ENCODE measurements at regions not wholly inside any gene's neighbourhood (a gene's known extent, or its start where the extent isn't known, plus 50 kb on each side); places are given as distances from the start of the nearest gene placed in this dataset.

DNA sequence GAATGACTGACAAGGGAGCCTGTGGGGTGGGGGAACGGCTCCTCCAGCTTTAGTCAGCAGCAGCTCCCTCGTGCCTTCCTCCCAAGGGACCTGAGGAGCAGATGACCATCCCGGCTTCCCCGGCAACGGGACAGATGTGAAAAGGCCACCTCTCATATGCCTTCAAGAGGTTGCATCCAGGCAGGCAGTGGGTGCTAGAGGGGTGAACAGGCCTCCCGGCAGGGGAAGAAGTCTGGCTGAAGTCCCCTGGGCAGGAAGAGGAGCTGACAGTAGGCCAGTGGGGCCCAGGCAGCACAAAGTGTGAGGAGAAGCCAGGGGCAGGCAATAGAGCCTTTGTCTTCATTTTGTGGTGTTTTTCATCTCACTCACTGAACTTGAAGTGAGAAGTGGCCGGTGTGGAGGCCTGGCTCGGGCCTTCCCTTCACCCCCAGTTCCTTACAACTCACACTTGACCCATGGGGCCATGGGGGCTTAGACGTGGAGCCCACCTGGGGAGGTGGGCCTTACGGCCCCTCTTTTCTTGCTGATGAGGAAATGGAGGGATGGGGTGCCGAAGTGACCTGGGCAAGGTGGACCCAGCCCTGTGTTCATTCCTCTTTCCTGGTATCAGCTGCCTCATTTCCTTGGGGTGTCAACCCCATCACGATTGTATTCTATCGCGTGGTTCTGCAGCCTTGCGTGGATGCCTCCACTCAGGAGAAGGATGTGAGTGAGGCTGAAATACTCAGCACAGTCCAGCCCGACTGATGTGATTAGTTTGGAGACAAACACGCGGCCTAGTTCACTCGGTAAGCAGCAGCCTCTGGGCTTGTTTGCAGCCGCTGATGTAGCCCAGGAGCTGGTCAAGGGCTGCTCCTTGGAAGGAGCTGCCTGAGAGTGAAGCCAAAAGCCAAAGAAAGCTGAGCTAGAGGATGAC is 115.5 kb upstream of the ALDH1A3 start:
- intact Hi-C loops (cut with DNase I; ENCODE audit: low total_unique reads): no loop called here
- TF ChIP-seq, protein P1, sequence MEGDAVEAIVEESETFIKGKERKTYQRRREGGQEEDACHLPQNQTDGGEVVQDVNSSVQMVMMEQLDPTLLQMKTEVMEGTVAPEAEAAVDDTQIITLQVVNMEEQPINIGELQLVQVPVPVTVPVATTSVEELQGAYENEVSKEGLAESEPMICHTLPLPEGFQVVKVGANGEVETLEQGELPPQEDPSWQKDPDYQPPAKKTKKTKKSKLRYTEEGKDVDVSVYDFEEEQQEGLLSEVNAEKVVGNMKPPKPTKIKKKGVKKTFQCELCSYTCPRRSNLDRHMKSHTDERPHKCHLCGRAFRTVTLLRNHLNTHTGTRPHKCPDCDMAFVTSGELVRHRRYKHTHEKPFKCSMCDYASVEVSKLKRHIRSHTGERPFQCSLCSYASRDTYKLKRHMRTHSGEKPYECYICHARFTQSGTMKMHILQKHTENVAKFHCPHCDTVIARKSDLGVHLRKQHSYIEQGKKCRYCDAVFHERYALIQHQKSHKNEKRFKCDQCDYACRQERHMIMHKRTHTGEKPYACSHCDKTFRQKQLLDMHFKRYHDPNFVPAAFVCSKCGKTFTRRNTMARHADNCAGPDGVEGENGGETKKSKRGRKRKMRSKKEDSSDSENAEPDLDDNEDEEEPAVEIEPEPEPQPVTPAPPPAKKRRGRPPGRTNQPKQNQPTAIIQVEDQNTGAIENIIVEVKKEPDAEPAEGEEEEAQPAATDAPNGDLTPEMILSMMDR (IDR thresholded peaks at IDR 0.05): no peak
- Histone ChIP-seq H3K9me3 (no peaks in the 10 kb centered on the region), H3K4me3 (no peak overlapping the region), H3K27ac (no peak overlapping the region), H3K4me1 (no peaks in the 10 kb centered on the region), H3K27me3 (peaks cover 0 to 17% of the 10 kb centered on the region in 2 donors), H3K36me3 (no peaks in the 10 kb centered on the region)
- DNase-seq: peak in 1 of 2 donors; percentile 49

DNA sequence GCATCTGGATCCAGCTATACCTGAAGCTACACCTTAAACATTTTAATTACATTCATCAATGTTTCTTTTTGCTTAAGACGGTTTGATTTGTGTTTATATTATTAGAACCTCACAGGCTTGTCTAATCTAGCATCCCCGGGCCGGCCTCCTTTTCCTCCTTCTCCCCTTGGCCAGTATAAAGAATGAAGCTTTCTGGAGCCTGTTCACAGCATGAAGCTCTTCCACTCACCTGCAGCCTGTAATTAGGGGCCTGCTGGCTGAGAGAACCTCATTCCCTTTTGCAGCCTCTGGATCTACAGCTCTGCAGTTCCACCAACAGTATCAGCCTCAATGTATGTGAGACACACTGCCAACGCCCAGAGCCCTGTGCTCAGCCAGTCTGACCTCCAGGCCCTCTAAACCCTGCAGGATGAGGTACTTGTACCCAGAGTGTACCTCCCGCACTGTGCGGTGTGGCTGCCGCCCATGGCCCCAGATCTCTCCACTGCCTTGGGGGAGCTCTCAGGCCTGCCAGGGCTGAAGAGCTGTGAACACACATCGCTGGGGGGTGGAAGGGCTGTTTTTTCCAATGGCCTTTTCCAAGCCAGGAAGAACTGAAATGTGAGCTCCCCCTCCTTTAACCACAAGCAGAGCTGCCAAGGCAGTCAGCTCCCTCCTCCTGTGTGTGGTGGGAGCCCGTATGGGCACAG is 114.7 kb upstream of the ALDH1A3 start:
- no peaks in the 10 kb centered on the region for H3K4me1 ChIP-seq
- intact Hi-C loops (cut with DNase I; ENCODE audit: low total_unique reads): no loop called here
- no peak overlapping the region for H3K27ac ChIP-seq
- TF ChIP-seq, protein P1 (IDR thresholded peaks at IDR 0.05): no peak
- peak in 1 of 2 donors; percentile 55 for DNase-seq
- H3K9me3 ChIP-seq: no peaks in the 10 kb centered on the region
- H3K27me3 ChIP-seq: peaks cover 0 to 17% of the 10 kb centered on the region in 2 donors
- H3K36me3 ChIP-seq: no peaks in the 10 kb centered on the region
- H3K4me3 ChIP-seq: no peak overlapping the region

DNA sequence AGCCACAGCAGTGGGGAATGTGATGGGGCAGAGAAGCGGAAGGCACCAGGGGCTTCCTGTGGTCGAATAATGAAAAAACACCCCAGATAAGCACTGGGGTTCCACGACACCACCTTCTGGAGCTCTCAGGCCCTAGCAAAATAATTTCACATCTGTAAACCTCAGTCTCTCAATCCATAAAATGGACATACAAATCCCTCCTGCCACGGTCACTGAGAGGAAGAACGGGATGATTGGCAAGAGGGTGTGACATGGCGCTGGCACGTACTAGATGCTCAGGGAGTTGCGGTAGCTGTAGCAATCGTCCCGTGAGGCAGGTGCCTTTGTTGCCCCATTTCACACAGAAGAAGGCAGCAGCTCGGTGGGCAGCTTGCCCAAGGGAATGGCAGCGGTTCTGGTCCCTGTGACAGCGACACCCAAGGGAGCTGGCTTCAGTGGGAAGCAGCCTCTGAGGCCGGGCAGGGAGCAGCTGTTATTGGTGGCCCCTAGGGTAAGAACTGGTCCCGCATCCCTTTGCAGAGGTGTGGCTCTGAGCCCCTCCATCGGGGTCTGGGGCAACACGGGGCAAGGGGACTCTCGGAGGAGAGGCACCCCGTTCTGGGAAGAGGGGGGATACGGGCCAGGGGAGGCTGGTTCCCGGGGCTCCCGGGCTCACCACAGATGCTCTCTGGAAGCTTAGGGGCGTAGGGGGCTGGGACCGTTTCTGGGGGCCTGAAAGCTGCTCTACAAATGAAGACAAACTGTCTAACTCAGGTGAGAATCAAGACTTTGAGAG is 114.0 kb upstream of the ALDH1A3 start:
- Histone ChIP-seq H3K27me3 (peaks cover 0 to 13% of the 10 kb centered on the region in 2 donors), H3K9me3 (no peaks in the 10 kb centered on the region), H3K36me3 (no peaks in the 10 kb centered on the region), H3K27ac (no peak overlapping the region), H3K4me1 (no peaks in the 10 kb centered on the region), H3K4me3 (no peak overlapping the region)
- DNase-seq: peak in 1 of 2 donors; percentile 62
- intact Hi-C loops (cut with DNase I; ENCODE audit: low total_unique reads): no loop called here
- TF ChIP-seq, protein P1 (IDR thresholded peaks at IDR 0.05): no peak

DNA sequence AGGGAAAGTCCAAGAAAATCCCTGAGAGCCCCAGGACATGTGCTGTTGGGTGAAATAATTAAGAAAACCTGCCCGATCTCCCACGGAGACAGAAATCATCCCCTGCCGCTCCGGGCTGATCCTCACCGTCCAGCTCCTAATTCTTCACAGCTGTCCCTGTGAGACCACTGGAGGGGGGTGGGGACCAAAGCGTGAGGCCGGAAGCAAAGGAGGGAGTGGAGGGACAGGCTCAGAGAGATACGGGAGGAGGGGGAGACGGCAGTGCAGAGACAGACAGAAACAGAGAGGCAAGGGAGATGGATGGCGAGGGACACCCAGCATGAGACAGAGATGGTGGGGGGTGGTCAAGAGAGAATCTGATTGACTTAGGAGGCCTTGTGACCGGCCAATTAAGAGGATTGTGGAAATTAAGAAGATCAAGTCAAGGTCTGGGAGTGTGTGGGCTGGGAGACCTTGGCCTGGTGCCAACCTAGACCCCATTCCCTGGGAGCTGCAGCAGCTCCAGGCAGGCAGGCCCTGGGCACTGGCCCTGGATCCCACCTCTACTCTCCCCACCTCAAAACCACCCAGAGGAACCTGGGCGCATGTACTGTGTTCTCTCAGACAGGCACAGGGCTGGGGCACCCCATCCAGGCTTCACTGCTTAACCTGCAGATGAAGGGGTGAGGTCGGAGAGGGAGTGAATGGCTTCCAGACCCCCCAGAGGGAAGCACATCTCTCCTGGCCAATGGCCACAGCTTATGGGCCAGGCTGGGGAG is 113.2 kb upstream of the ALDH1A3 start:
- TF ChIP-seq, protein P1 (IDR thresholded peaks at IDR 0.05): no peak
- peak in 1 of 2 donors; percentile 53 for DNase-seq
- peaks cover 0 to 13% of the 10 kb centered on the region in 2 donors for H3K27me3 ChIP-seq
- no peaks in the 10 kb centered on the region for H3K36me3 ChIP-seq
- no peak overlapping the region for H3K27ac ChIP-seq
- no peaks in the 10 kb centered on the region for H3K4me1 ChIP-seq
- intact Hi-C loops (cut with DNase I; ENCODE audit: low total_unique reads): no loop called here
- H3K9me3 ChIP-seq: no peaks in the 10 kb centered on the region
- no peak overlapping the region for H3K4me3 ChIP-seq
